Gastroesophageal sphincter (tissue), 4 donors: ENCODE measurements at regions not wholly inside any gene's neighbourhood (a gene's known extent, or its start where the extent isn't known, plus 50 kb on each side); places are given as distances from the start of the nearest gene placed in this dataset.

Source experiments
- ATAC-seq: fragments of 150-250 bp; one replicate; pipeline ENCODE4 v1.9.1; 2016; ENCODE audit warnings: mild to moderate bottlenecking, moderate library complexity
- H3K27ac ChIP-seq, 4 donors: fragments of 200-600 bp; sonication (generic) in 3 of 4; 1 replicate in 3 of 4; 2 replicates in 1 of 4; pipeline ENCODE4 v1.5.1; 2016 to 2019
- H3K27me3 ChIP-seq: fragments of 200-600 bp; sonication (generic); one replicate; pipeline ENCODE4 v1.5.1; 2019
- H3K36me3 ChIP-seq, 2 donors: fragments of 200-600 bp; sonication (generic); one replicate each; pipeline ENCODE4 v1.5.1; 2019; ENCODE audit warnings: control low read depth in 1 of 2
- H3K4me1 ChIP-seq, 3 donors: fragments of 200-600 bp; sonication (generic); 1 replicate in 2 of 3; 2 replicates in 1 of 3; pipeline ENCODE4 v1.5.1; 2016 to 2019; ENCODE audit warnings: control low read depth in 2 of 3
- H3K4me3 ChIP-seq, 2 donors: fragments of 200-600 bp; sonication (generic); one replicate each; pipeline ENCODE4 v1.5.1; 2019; ENCODE audit warnings: mild to moderate bottlenecking in 1 of 2, moderate library complexity in 1 of 2
- H3K9me3 ChIP-seq, 3 donors: fragments of 200-600 bp; sonication (generic); one replicate each; pipeline ENCODE4 v1.5.1; 2017 to 2019; ENCODE audit warnings: control low read depth in 2 of 3
- CTCF ChIP-seq, 4 experiments: fragments of 200-600 bp in 2 of 4; fragments of 450-650 bp in 2 of 4; sonication (generic) in 1 of 4; IDR thresholded peaks; one replicate each; pipeline ENCODE4 v1.5.1; 2017 to 2019; ENCODE audit warnings: antibody characterized with exemption in 4 of 4, mild to moderate bottlenecking in 2 of 4, moderate library complexity in 2 of 4
- EP300 ChIP-seq: sonication (generic); formaldehyde crosslinking; IDR thresholded peaks from one replicate; pipeline ENCODE4 v1.6.1; 2017; ENCODE audit warnings: antibody characterized with exemption, mild to moderate bottlenecking
- POLR2A ChIP-seq, 2 donors: fragments of 450-650 bp; IDR thresholded peaks; one replicate each; pipeline ENCODE4 v1.6.1; 2017; ENCODE audit warnings: antibody characterized with exemption in 2 of 2, mild to moderate bottlenecking in 2 of 2, moderate library complexity in 1 of 2
- POLR2AphosphoS5 ChIP-seq: sonication (generic); formaldehyde crosslinking; IDR thresholded peaks from one replicate; pipeline ENCODE4 v1.6.1; 2017; ENCODE audit warnings: antibody characterized with exemption
- WGBS, 2 donors: methylation state at CpG; one replicate each; pipeline ENCODE4 v1.1.5; 2018; ENCODE audit warnings: low coverage in 1 of 2; 5-methylcytosine and 5-hydroxymethylcytosine counted together

GRCh38 chr6:87851674-87852299, 149.8 kb upstream of the AKIRIN2 start:
- no peak for ATAC-seq
- Histone ChIP-seq H3K27me3 (no peaks in the 10 kb centered on the region), H3K4me3 (no peak overlapping the region), H3K9me3 (no peaks in the 10 kb centered on the region), H3K36me3 (no peaks in the 10 kb centered on the region), H3K4me1 (no peaks in the 10 kb centered on the region), H3K27ac (no peak overlapping the region)
- WGBS, 2 donors, result 63 to 83% methylated on average over 4 of the region's 4 CpGs
- TF ChIP-seq POLR2A (IDR thresholded peaks at IDR 0.05) (no peak), CTCF (IDR thresholded peaks at IDR 0.05) (no peak), EP300 (no peak), POLR2AphosphoS5 (no peak)

- H3K36me3 ChIP-seq, result no peaks in the 10 kb centered on the region
- no peak for ATAC-seq
- WGBS, 2 donors, result 52 to 63% methylated on average over 3 of the region's 3 CpGs
- H3K4me3 ChIP-seq, result no peak overlapping the region
- no peak for TF ChIP-seq POLR2A (IDR thresholded peaks at IDR 0.05)
- TF ChIP-seq EP300, result no peak
- no peak for TF ChIP-seq POLR2AphosphoS5
- no peak for TF ChIP-seq CTCF (IDR thresholded peaks at IDR 0.05)
- H3K27ac ChIP-seq, result no peak overlapping the region
- no peaks in the 10 kb centered on the region for H3K9me3 ChIP-seq
- no peaks in the 10 kb centered on the region for H3K27me3 ChIP-seq
- no peaks in the 10 kb centered on the region for H3K4me1 ChIP-seq
Observed at GRCh38 chr6:87848616-87849015, 146.6 kb upstream of the AKIRIN2 start.

GRCh38 chr6:87847830-87848210, 145.8 kb upstream of the AKIRIN2 start:
- WGBS, 2 donors, result 93 to 94% methylated on average over 1 of the region's 1 CpG
- no peaks in the 10 kb centered on the region for H3K9me3 ChIP-seq
- no peak overlapping the region for H3K27ac ChIP-seq
- H3K4me1 ChIP-seq, result no peaks in the 10 kb centered on the region
- H3K36me3 ChIP-seq, result no peaks in the 10 kb centered on the region
- no peak for ATAC-seq
- TF ChIP-seq POLR2AphosphoS5, result no peak
- no peaks in the 10 kb centered on the region for H3K27me3 ChIP-seq
- no peak overlapping the region for H3K4me3 ChIP-seq

- H3K27me3 ChIP-seq, result no peaks in the 10 kb centered on the region
- no peak for TF ChIP-seq POLR2A (IDR thresholded peaks at IDR 0.05)
- no peak for TF ChIP-seq POLR2AphosphoS5
- no peak for TF ChIP-seq EP300
- TF ChIP-seq CTCF (IDR thresholded peaks at IDR 0.05), result no peak
Observed at GRCh38 chr6:87847135-87847829, 145.2 kb upstream of the AKIRIN2 start.

GRCh38 chr6:87846434-87846833, 144.4 kb upstream of the AKIRIN2 start:
- no peaks in the 10 kb centered on the region for H3K4me1 ChIP-seq
- no peaks in the 10 kb centered on the region for H3K36me3 ChIP-seq
- H3K9me3 ChIP-seq, result no peaks in the 10 kb centered on the region
- no peak overlapping the region for H3K4me3 ChIP-seq
- no peaks in the 10 kb centered on the region for H3K27me3 ChIP-seq
- no peak for ATAC-seq
- TF ChIP-seq POLR2AphosphoS5, result no peak
- no peak for TF ChIP-seq POLR2A (IDR thresholded peaks at IDR 0.05)
- TF ChIP-seq CTCF (IDR thresholded peaks at IDR 0.05), result no peak
- no peak for TF ChIP-seq EP300
- no peak overlapping the region for H3K27ac ChIP-seq

More at GRCh38 chr6:87847135-87847829, 145.2 kb upstream of the AKIRIN2 start:
- no peak for ATAC-seq
- 81 to 94% methylated on average over 6 of the region's 6 CpGs for WGBS, 2 donors
- Histone ChIP-seq H3K27ac (no peak overlapping the region), H3K9me3 (no peaks in the 10 kb centered on the region), H3K36me3 (no peaks in the 10 kb centered on the region), H3K4me3 (no peak overlapping the region), H3K4me1 (no peaks in the 10 kb centered on the region)
